ENCODE measurements at regions not wholly inside any gene's neighbourhood (a gene's known extent, or its start where the extent isn't known, plus 50 kb on each side); places are given as distances from the start of the nearest gene placed in this dataset.

- intact Hi-C loops (cut with DNase I), result no loop called here
- Histone ChIP-seq H3K9me3 (no peaks in the 10 kb centered on the region), H3K27me3 (no peaks in the 10 kb centered on the region), H3K4me3 (no peak overlapping the region), H3K36me3 (no peaks in the 10 kb centered on the region), H3K27ac (no peak overlapping the region), H3K4me1 (no peaks in the 10 kb centered on the region)
- 37 to 61% methylated on average over 4 of the region's 4 CpGs for WGBS, 2 donors
- no peak for DNase-seq
- TF ChIP-seq POLR2A (IDR thresholded peaks at IDR 0.05) (no peak), CTCF (IDR thresholded peaks at IDR 0.05) (no peak)
These were observed 51.5 kb upstream of the HTR2A start for GRCh38 chr13:46948338-46948737.

- no peaks in the 10 kb centered on the region for H3K27me3 ChIP-seq
- 66 to 71% methylated on average over 4 of the region's 4 CpGs for WGBS, 2 donors
- H3K4me1 ChIP-seq, result no peaks in the 10 kb centered on the region
- no peaks in the 10 kb centered on the region for H3K36me3 ChIP-seq
- no peak overlapping the region for H3K4me3 ChIP-seq
- H3K9me3 ChIP-seq, result no peaks in the 10 kb centered on the region
- intact Hi-C loops (cut with DNase I), result no loop called here
- TF ChIP-seq CTCF (IDR thresholded peaks at IDR 0.05) (no peak), POLR2A (IDR thresholded peaks at IDR 0.05) (no peak)
- H3K27ac ChIP-seq, result no peak overlapping the region
- no peak for DNase-seq
These were observed 50.8 kb upstream of the HTR2A start for GRCh38 chr13:46947425-46948191.

Small RNA genes in the stretch of these regions (small RNA-seq; reads per million reads assigned to genes)
- gene GNG5P5, result 0 reads per million in 4 donors
- gene RN7SL700P, result 0 reads per million in 4 donors
